Gastrocnemius medialis (tissue), 4 donors: ENCODE measurements at regions not wholly inside any gene's neighbourhood (a gene's known extent, or its start where the extent isn't known, plus 50 kb on each side); places are given as distances from the start of the nearest gene placed in this dataset.

ENCODE experiments used
- CTCF ChIP-seq, 5 experiments: fragments of 450-650 bp in 3 of 5; fragments of 200-600 bp in 2 of 5; sonication (generic) in 2 of 5; IDR thresholded peaks in 4 of 5; conservative IDR thresholded peaks in 1 of 5; 1 replicate in 4 of 5; 2 replicates in 1 of 5; pipeline ENCODE4 v1.5.1; 2016 to 2019; ENCODE audit warnings: antibody characterized with exemption in 5 of 5, mild to moderate bottlenecking in 3 of 5, moderate library complexity in 3 of 5
- POLR2A ChIP-seq, 2 donors: fragments of 450-650 bp; IDR thresholded peaks; one replicate each; pipeline ENCODE4 v1.6.1; 2017; ENCODE audit warnings: antibody characterized with exemption in 2 of 2, mild to moderate bottlenecking in 2 of 2, moderate library complexity in 2 of 2

GRCh38 chr18:78448106-78448505 is 531.5 kb upstream of the SALL3 start:
- TF ChIP-seq CTCF (IDR thresholded peaks at IDR 0.05 in 4 of 5, conservative IDR thresholded peaks at IDR 0.05 in 1 of 5) (no peak), POLR2A (IDR thresholded peaks at IDR 0.05) (no peak)
